Renal pelvis (tissue), 1 donor: ENCODE measurements at regions not wholly inside any gene's neighbourhood (a gene's known extent, or its start where the extent isn't known, plus 50 kb on each side); places are given as distances from the start of the nearest gene placed in this dataset.
"Not testable (repeated sequence)": the region's sequence is repeated elsewhere in the genome, so short reads cannot be mapped to it uniquely, and the experiment has no call there.

Experiments used
- DNase-seq: peaks from one replicate; pipeline ENCODE4 v3.0.0-alpha.2; 2013

GRCh38 chr3:163812006-163812405, 1266.3 kb downstream of the SI start:
- no peak for DNase-seq

GRCh38 chr3:163809540-163809993, 1268.7 kb downstream of the SI start:
- DNase-seq: no peak

- no peak for DNase-seq
Observed at GRCh38 chr3:163786416-163786815, 1291.9 kb downstream of the SI start.

GRCh38 chr3:163785693-163786092, 1292.6 kb downstream of the SI start:
- peak; percentile 2 for DNase-seq

GRCh38 chr3:163779396-163780344, 1298.6 kb downstream of the SI start:
- DNase-seq: no peak

GRCh38 chr3:163776743-163777142, 1301.6 kb downstream of the SI start:
- no peak for DNase-seq

GRCh38 chr3:163773136-163773535, 1305.2 kb downstream of the SI start:
- DNase-seq: no peak

GRCh38 chr3:163768048-163768447, 1310.2 kb downstream of the SI start:
- no peak for DNase-seq

GRCh38 chr3:163766112-163766511, 1312.2 kb downstream of the SI start:
- DNase-seq: no peak

GRCh38 chr3:163753033-163753432, 1325.3 kb downstream of the SI start:
- no peak for DNase-seq

GRCh38 chr3:163745204-163745603, 1333.1 kb downstream of the SI start:
- DNase-seq: no peak

- DNase-seq: no peak
Observed at GRCh38 chr3:163735394-163735793, 1342.9 kb downstream of the SI start.

- no peak for DNase-seq
Observed at GRCh38 chr3:163730684-163731083, 1347.6 kb downstream of the SI start.

GRCh38 chr3:163726125-163726524, 1352.2 kb downstream of the SI start:
- DNase-seq: no peak

- DNase-seq: no peak
Observed at GRCh38 chr3:163722405-163722804, 1355.9 kb downstream of the SI start.

GRCh38 chr3:163721596-163721995, 1356.7 kb downstream of the SI start:
- no peak for DNase-seq

GRCh38 chr3:163717377-163717776, 1360.9 kb downstream of the SI start:
- no peak for DNase-seq

- DNase-seq: no peak
Observed at GRCh38 chr3:163708428-163708827, 1369.9 kb downstream of the SI start.

GRCh38 chr3:163707659-163708058, 1370.6 kb downstream of the SI start:
- DNase-seq: no peak

- DNase-seq: not testable (repeated sequence)
Observed at GRCh38 chr3:163698221-163698620, 1380.1 kb downstream of the SI start.

GRCh38 chr3:163692494-163692893, 1385.8 kb downstream of the SI start:
- no peak for DNase-seq

GRCh38 chr3:163684651-163685050, 1393.6 kb downstream of the SI start:
- DNase-seq: no peak

- no peak for DNase-seq
Observed at GRCh38 chr3:163672954-163673353, 1405.3 kb downstream of the SI start.

- no peak for DNase-seq
Observed at GRCh38 chr3:163671201-163671600, 1407.1 kb downstream of the SI start.
